HL-60 (cell line): ENCODE measurements at regions not wholly inside any gene's neighbourhood (a gene's known extent, or its start where the extent isn't known, plus 50 kb on each side); places are given as distances from the start of the nearest gene placed in this dataset.
"Not testable (repeated sequence)": the region's sequence is repeated elsewhere in the genome, so short reads cannot be mapped to it uniquely, and the experiment has no call there.

ENCODE experiments used
- DNase-seq, 2 experiments: peaks; one replicate each; pipeline ENCODE4 v3.0.0-alpha.2; 2010 to 2020; ENCODE audit warnings: low read depth in 1 of 2, low spot score in 1 of 2
- H3K27ac ChIP-seq: fragments of 250-450 bp; sonication (Bioruptor Pico); replicated peaks from 2 replicates; pipeline ENCODE4 v1.5.1; 2020; ENCODE audit warnings: mild to moderate bottlenecking, moderate library complexity
- H3K27me3 ChIP-seq: fragments of 250-450 bp; sonication (Bioruptor Pico); 2 replicates; pipeline ENCODE4 v1.5.1; 2021; ENCODE audit warnings: mild to moderate bottlenecking, moderate library complexity; ENCODE audit not compliant: insufficient read depth, poor library complexity, severe bottlenecking
- H3K4me3 ChIP-seq: replicated peaks from 2 replicates; pipeline ENCODE4 v1.5.1; 2011; ENCODE audit warnings: mild to moderate bottlenecking, control low read depth, low read length; ENCODE audit not compliant: insufficient read depth
- CTCF ChIP-seq: IDR thresholded peaks from one replicate; pipeline ENCODE4 v1.5.1; 2011; ENCODE audit warnings: low read length, control low read depth, inconsistent platforms; ENCODE audit not compliant: insufficient read depth
- GABPA ChIP-seq: IDR thresholded peaks from 2 replicates; pipeline ENCODE4 v1.6.1; 2012; ENCODE audit warnings: low read depth
- POLR2AphosphoS5 ChIP-seq: IDR thresholded peaks from 2 replicates; pipeline ENCODE4 v1.6.1; 2012; ENCODE audit warnings: low read depth
- REST ChIP-seq: IDR thresholded peaks from 2 replicates; pipeline ENCODE4 v1.6.1; 2012; ENCODE audit warnings: low read depth; ENCODE audit not compliant: insufficient replicate concordance
- SPI1 ChIP-seq: IDR thresholded peaks from 2 replicates; pipeline ENCODE4 v1.6.1; 2012; ENCODE audit warnings: low read depth, mild to moderate bottlenecking, borderline replicate concordance

GRCh38 chrX:123801901-123802300 is 58.0 kb upstream of the XIAP start:
- Histone ChIP-seq H3K27me3 (no peaks in the 10 kb centered on the region), H3K27ac (no peak overlapping the region), H3K4me3 (no peak overlapping the region)
- DNase-seq: no peak
- TF ChIP-seq CTCF (no peak), REST (no peak), SPI1 (no peak), POLR2AphosphoS5 (no peak), GABPA (no peak)

GRCh38 chrX:123803331-123803983 is 56.4 kb upstream of the XIAP start:
- no peak overlapping the region for H3K27ac ChIP-seq
- H3K27me3 ChIP-seq: no peaks in the 10 kb centered on the region
- TF ChIP-seq GABPA: no peak
- DNase-seq: peak; percentile 22 to 43
- H3K4me3 ChIP-seq: no peak overlapping the region

- H3K27ac ChIP-seq, H3K4me3 ChIP-seq, H3K27me3 ChIP-seq: not testable (repeated sequence)
Observed at GRCh38 chrX:123803984-123804365, 55.9 kb upstream of the XIAP start.

GRCh38 chrX:123807835-123808416 is 51.9 kb upstream of the XIAP start:
- no peak for DNase-seq
- no peaks in the 10 kb centered on the region for H3K27me3 ChIP-seq
- TF ChIP-seq SPI1 (no peak), CTCF (no peak), GABPA (no peak), REST (no peak), POLR2AphosphoS5 (no peak)
- no peak overlapping the region for H3K4me3 ChIP-seq
- H3K27ac ChIP-seq: no peak overlapping the region

More at GRCh38 chrX:123803984-123804365, 55.9 kb upstream of the XIAP start:
- DNase-seq: not testable (repeated sequence)
